ENCODE measurements at regions not wholly inside any gene's neighbourhood (a gene's known extent, or its start where the extent isn't known, plus 50 kb on each side); places are given as distances from the start of the nearest gene placed in this dataset.

DNA sequence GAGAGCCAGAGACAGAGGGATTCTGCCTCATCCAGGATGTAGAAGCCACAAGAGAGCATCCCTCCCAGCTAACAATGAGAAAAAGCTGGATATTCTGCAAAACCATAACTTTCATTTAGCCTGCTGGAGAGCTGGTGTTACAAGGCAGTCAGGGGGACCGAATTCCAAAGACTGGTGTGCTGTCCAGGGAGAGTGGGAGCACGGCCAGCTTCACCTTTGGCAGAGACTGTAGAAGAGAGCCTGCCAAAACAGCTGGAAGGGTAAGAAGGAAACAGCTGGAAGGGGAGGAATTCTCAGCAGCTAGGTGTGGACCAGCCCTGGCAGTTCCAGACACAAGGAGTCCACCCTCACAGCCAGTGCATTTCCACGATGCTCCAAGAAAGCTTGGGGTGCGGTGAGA is 109.9 kb upstream of the LINGO1 start:
- H2BK12ac ChIP-seq (ENCODE audit: low read depth, low read length), result peak overlapping the region; percentile 62; the same call in 1 of the 2 replicates
- peak overlapping the region; percentile 66; the same call in 1 of the 2 replicates for H2BK20ac ChIP-seq (ENCODE audit: low read length)
- H2BK15ac ChIP-seq (ENCODE audit: low read length), result 0 out of 2 replicates have a peak overlapping the region, but pooled peaks have one; percentile 81
- no peak overlapping the region for H3K56ac ChIP-seq (replicated peaks; ENCODE audit: insufficient read length, low read depth, low read length)
- H3K27ac ChIP-seq (ENCODE audit: low read depth, low read length), result no peak overlapping the region
- CTCF ChIA-PET (ENCODE audit: partially characterized antibody), result interaction anchor here (0.7 to 4.3 kb wide), 15 partner anchors 8 to 159 kb away, joined by 3 to 19 read pairs (median 4); no protein-coding TSS in a partner anchor
- no peak overlapping the region for H3K14ac ChIP-seq (ENCODE audit: insufficient read length)
- no peak overlapping the region for H4K91ac ChIP-seq (replicated peaks; ENCODE audit: insufficient read length, low read length)
- no peak for DNase-seq (ENCODE audit: low read depth in 1 of 2, low spot score in 2 of 2)
- POLR2A ChIA-PET (ENCODE audit: partially characterized antibody), result no interaction called here
- H3K23me2 ChIP-seq (ENCODE audit: low read depth, low read length), result no peaks in the 10 kb centered on the region; the same call in 1 of the 2 replicates
- no peak overlapping the region for H3K4me2 ChIP-seq (ENCODE audit: insufficient read depth in 1 of 2, low read depth in 2 of 2, low read length in 2 of 2)
- no peaks in the 10 kb centered on the region for H3K9me3 ChIP-seq (ENCODE audit: insufficient read depth in 2 of 2, low read depth in 1 of 2, low read length in 1 of 2)
- H2AK5ac ChIP-seq (ENCODE audit: low read depth, low read length), result peak overlapping the region; percentile 47; the same call in 1 of the 2 replicates
- WGBS, 2 experiments (ENCODE audit: extremely low coverage in 1 of 2, insufficient coverage in 1 of 2, insufficient read length in 1 of 2, insufficient replicate concordance in 2 of 2, low coverage in 1 of 2, low lambda C conversion rate in 2 of 2, missing lambda C conversion rate in 1 of 2), result 82% methylated on average over 4 of the region's 4 CpGs; no CpG with 5 or more reads in 1 of the 2 experiments
- H2BK5ac ChIP-seq (ENCODE audit: low read depth, low read length), result no peak overlapping the region
- no peaks in the 10 kb centered on the region for H3K79me2 ChIP-seq (ENCODE audit: control insufficient read depth in 1 of 2, insufficient read depth in 2 of 2, low read length in 2 of 2)
- no peak for TF ChIP-seq GABPA (IDR thresholded peaks at IDR 0.05; ENCODE audit: borderline replicate concordance, insufficient read depth, low read length)
- no peak for TF ChIP-seq ATF2 (IDR thresholded peaks at IDR 0.05; ENCODE audit: low read length)
- no peak for TF ChIP-seq KDM1A (IDR thresholded peaks at IDR 0.05; ENCODE audit: borderline replicate concordance, low read length)
- no peaks in the 10 kb centered on the region; a peak in 1 of 7 replicates for H3K27me3 ChIP-seq (replicated peaks in 1 of 4; ENCODE audit: control insufficient read depth in 3 of 4, extremely low read depth in 1 of 4, insufficient read depth in 3 of 4, low read length in 3 of 4)
- FAIRE-seq, result no peak
- no peak overlapping the region for H3K4ac ChIP-seq (replicated peaks; ENCODE audit: insufficient read length, low read depth, low read length)
- peaks cover 15 to 41% (median 26%) of the 10 kb centered on the region in 4 experiments for H3K4me1 ChIP-seq (replicated peaks in 1 of 4; ENCODE audit: control insufficient read depth in 3 of 4, insufficient read depth in 4 of 4, low read length in 3 of 4)
- H3K79me1 ChIP-seq (ENCODE audit: low read depth, low read length), result no peaks in the 10 kb centered on the region
- no peak overlapping the region for H3K23ac ChIP-seq (ENCODE audit: insufficient read length)
- no peak overlapping the region for H2AFZ ChIP-seq (ENCODE audit: low read length)
- H3K4me3 ChIP-seq (ENCODE audit: extremely low read depth in 1 of 4, insufficient read depth in 2 of 4, low read depth in 3 of 4, low read length in 4 of 4), result no peak overlapping the region
- H4K20me1 ChIP-seq (replicated peaks in 1 of 2; ENCODE audit: control insufficient read depth in 1 of 2, insufficient read depth in 2 of 2, low read length in 2 of 2), result no peaks in the 10 kb centered on the region
- no peaks in the 10 kb centered on the region for H3K36me3 ChIP-seq (ENCODE audit: control insufficient read depth in 2 of 4, insufficient read depth in 4 of 4, low read length in 3 of 4)
- no peak overlapping the region for H2BK120ac ChIP-seq (replicated peaks; ENCODE audit: low read depth, low read length)
- H4K5ac ChIP-seq (ENCODE audit: insufficient read length, low read depth, low read length), result no peak overlapping the region
- H3K9ac ChIP-seq (replicated peaks in 1 of 4; ENCODE audit: extremely low read depth in 1 of 4, low read depth in 3 of 4, low read length in 3 of 4), result no peak overlapping the region
- H4K8ac ChIP-seq (ENCODE audit: extremely low read depth, insufficient read depth, low read length), result no peak overlapping the region
- no peak overlapping the region for H3K18ac ChIP-seq (ENCODE audit: extremely low read depth, low read length)

Measured in H1 (cell line).